COR-L47 (cell line): ENCODE measurements at regions not wholly inside any gene's neighbourhood (a gene's known extent, or its start where the extent isn't known, plus 50 kb on each side); places are given as distances from the start of the nearest gene placed in this dataset.

ENCODE experiments used
- DNase-seq: peaks from one replicate; lab custom pipeline; 2025; lab: John Stamatoyannopoulos, UW

GRCh38 chr9:87447547-87448432 is 49.9 kb upstream of the DAPK1 start:
- no peak for DNase-seq
